ENCODE measurements at regions not wholly inside any gene's neighbourhood (a gene's known extent, or its start where the extent isn't known, plus 50 kb on each side); places are given as distances from the start of the nearest gene placed in this dataset.
A peak's percentile ranks its signal among the peaks of the same experiment; 100 is the strongest.

DNA sequence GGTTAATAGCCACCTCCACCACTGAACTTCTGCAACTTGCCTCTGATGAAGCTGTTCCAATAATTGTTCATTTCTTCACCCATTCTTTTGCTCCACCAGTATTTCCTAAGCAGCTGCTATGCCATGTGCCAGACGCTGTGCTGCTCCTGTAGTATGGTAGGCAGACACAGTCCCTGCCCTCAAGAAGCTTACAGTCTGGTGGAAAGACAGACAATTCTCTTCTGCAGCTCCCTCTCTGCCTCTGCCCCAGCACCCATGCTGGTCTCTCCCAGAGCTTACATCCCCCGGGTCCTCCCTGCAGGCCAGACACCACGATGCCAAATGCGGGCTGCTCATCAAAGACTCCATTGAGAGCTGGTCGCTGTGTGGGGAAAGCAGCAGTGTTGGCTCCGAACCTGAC, 111.6 kb upstream of the ESRRB start:
- no peak overlapping the region for H3K4me3 ChIP-seq (ENCODE audit: control insufficient read depth, low read depth, low read length)

GRCh38 chr14:76267322-76268046, 108.5 kb upstream of the ESRRB start:
- TF ChIP-seq CTCF (conservative IDR thresholded peaks at IDR 0.05; ENCODE audit: control insufficient read depth, insufficient read depth, low read depth, low read length), result peak; percentile 18
- peak overlapping the region; percentile 34 for H3K4me3 ChIP-seq (ENCODE audit: control insufficient read depth, low read depth, low read length)
- DNase-seq (ENCODE audit: low read depth), result peak; percentile 42

More for the DNA sequence above, 111.6 kb upstream of the ESRRB start:
- no peak for DNase-seq (ENCODE audit: low read depth)
- no peak for TF ChIP-seq CTCF (conservative IDR thresholded peaks at IDR 0.05; ENCODE audit: control insufficient read depth, insufficient read depth, low read depth, low read length)

- TF ChIP-seq CTCF (conservative IDR thresholded peaks at IDR 0.05; ENCODE audit: control insufficient read depth, insufficient read depth, low read depth, low read length), result no peak
- peak overlapping the region; percentile 34 for H3K4me3 ChIP-seq (ENCODE audit: control insufficient read depth, low read depth, low read length)
These were observed 107.9 kb upstream of the ESRRB start for GRCh38 chr14:76268047-76268431.

DNA sequence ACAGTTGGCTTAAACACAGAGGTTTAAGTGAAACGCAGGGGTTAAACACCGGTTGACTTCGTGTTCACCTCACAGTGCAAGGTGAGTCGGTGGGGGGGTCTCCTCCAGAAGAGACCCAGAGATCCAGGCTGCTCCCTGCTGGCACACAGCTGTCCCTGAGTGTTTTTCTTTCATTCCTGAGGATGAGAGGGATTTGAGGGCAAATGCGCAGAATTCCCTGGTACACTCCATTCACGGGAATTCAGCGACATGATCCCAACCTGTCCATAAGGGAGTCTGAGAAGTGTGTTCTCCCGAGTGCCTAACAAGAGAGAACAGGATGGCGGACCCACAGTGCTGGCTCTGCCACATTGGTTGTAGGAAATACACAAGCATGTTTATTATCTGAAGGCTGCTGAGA, 107.2 kb upstream of the ESRRB start:
- H3K4me3 ChIP-seq (ENCODE audit: control insufficient read depth, low read depth, low read length), result no peak overlapping the region
- TF ChIP-seq CTCF (conservative IDR thresholded peaks at IDR 0.05; ENCODE audit: control insufficient read depth, insufficient read depth, low read depth, low read length), result no peak
- no peak for DNase-seq (ENCODE audit: low read depth)

More at GRCh38 chr14:76268047-76268431, 107.9 kb upstream of the ESRRB start:
- DNase-seq (ENCODE audit: low read depth), result peak; percentile 4

GRCh38 chr14:76271041-76271755, 104.7 kb upstream of the ESRRB start:
- no peak overlapping the region for H3K4me3 ChIP-seq (ENCODE audit: control insufficient read depth, low read depth, low read length)

DNA sequence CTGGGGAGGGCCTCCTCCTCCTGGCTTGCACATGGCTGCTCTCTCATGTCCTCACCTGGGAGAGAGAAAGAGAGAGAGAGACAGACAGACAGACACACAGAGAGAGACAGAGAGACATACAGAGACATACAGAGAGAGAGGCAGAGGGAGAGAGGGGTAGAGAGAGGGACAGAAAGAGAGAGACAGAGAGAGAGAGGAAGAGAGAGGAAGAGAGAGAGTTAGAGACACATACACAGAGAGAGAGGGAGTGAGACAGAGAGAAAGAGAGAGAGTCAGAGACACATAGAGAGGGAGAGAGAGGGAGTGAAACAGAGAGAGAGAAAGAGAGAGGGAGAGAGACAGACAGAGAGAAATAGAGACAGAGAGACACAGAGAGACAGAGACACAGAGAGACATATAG, 103.6 kb upstream of the ESRRB start:
- no peak for TF ChIP-seq CTCF (conservative IDR thresholded peaks at IDR 0.05; ENCODE audit: control insufficient read depth, insufficient read depth, low read depth, low read length)
- no peak overlapping the region for H3K4me3 ChIP-seq (ENCODE audit: control insufficient read depth, low read depth, low read length)
- DNase-seq (ENCODE audit: low read depth), result no peak

More at GRCh38 chr14:76271041-76271755, 104.7 kb upstream of the ESRRB start:
- no peak for DNase-seq (ENCODE audit: low read depth)
- TF ChIP-seq CTCF (conservative IDR thresholded peaks at IDR 0.05; ENCODE audit: control insufficient read depth, insufficient read depth, low read depth, low read length), result no peak
